ENCODE measurements at regions not wholly inside any gene's neighbourhood (a gene's known extent, or its start where the extent isn't known, plus 50 kb on each side); places are given as distances from the start of the nearest gene placed in this dataset.

DNA sequence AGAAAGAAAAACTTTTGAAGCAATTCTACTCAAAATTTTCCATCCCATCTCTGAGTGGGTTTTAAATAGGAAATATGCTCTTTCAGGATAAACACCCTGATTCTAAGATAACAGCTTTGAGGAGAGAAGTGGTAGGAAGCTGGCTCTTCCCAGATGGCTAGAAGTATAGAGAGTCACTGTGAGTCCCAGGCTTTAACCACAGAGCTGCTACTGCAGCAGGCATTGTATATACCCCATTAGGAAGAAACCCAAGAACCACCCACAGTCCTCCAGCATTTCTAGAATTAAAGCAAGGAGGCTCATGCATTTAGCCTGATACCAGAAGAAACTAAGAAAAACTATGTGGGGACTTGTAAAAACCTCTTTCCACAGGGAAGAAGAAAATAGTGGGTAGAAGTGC, 1405.6 kb upstream of the TENM4 start:
- ChIA-PET POLR2A (ENCODE audit: partially characterized antibody) (no interaction called here), CTCF (ENCODE audit: partially characterized antibody) (interaction anchor here (1.6 kb wide), 1 partner anchor 25 kb away, joined by 3 read pairs; no protein-coding TSS in a partner anchor)
- H2AFZ ChIP-seq (ENCODE audit: low read length): no peak overlapping the region
- no peaks in the 10 kb centered on the region for H3K79me1 ChIP-seq (ENCODE audit: low read depth, low read length)
- TF ChIP-seq JUND (IDR thresholded peaks at IDR 0.05; ENCODE audit: low read length): no peak
- no peak for TF ChIP-seq TAF1 (IDR thresholded peaks at IDR 0.05; ENCODE audit: low read depth, low read length)
- TF ChIP-seq ATF3 (IDR thresholded peaks at IDR 0.05; ENCODE audit: insufficient read depth, low read depth, low read length): no peak
- TF ChIP-seq KDM5A (IDR thresholded peaks at IDR 0.05; ENCODE audit: low read length): no peak
- no peak for TF ChIP-seq EZH2 (IDR thresholded peaks at IDR 0.05; ENCODE audit: low read depth, low read length, severe bottlenecking)
- no peak overlapping the region for H3K27ac ChIP-seq (ENCODE audit: low read depth, low read length)
- no peak overlapping the region for H4K91ac ChIP-seq (replicated peaks; ENCODE audit: insufficient read length, low read length)
- no peak for DNase-seq (ENCODE audit: low read depth in 1 of 2, low spot score in 2 of 2)
- no peak overlapping the region for H2BK120ac ChIP-seq (replicated peaks; ENCODE audit: low read depth, low read length)
- no peak overlapping the region for H3K4me2 ChIP-seq (ENCODE audit: insufficient read depth in 1 of 2, low read depth in 2 of 2, low read length in 2 of 2)
- H3K14ac ChIP-seq (ENCODE audit: insufficient read length): no peak overlapping the region
- H3K56ac ChIP-seq (replicated peaks; ENCODE audit: insufficient read length, low read depth, low read length): no peak overlapping the region
- H3K23me2 ChIP-seq (ENCODE audit: low read depth, low read length): no peaks in the 10 kb centered on the region
- H3K4me3 ChIP-seq (ENCODE audit: extremely low read depth in 1 of 4, insufficient read depth in 2 of 4, low read depth in 3 of 4, low read length in 4 of 4): no peak overlapping the region
- H2BK20ac ChIP-seq (ENCODE audit: low read length): no peak overlapping the region
- no peaks in the 10 kb centered on the region for H3K9me3 ChIP-seq (ENCODE audit: insufficient read depth in 2 of 2, low read depth in 1 of 2, low read length in 1 of 2)
- H4K8ac ChIP-seq (ENCODE audit: extremely low read depth, insufficient read depth, low read length): no peak overlapping the region
- H3K36me3 ChIP-seq (ENCODE audit: control insufficient read depth in 2 of 4, insufficient read depth in 4 of 4, low read length in 3 of 4): no peaks in the 10 kb centered on the region
- no peak overlapping the region for H2BK5ac ChIP-seq (ENCODE audit: low read depth, low read length)
- FAIRE-seq: no peak
- no peak overlapping the region for H3K18ac ChIP-seq (ENCODE audit: extremely low read depth, low read length)
- no peaks in the 10 kb centered on the region for H3K4me1 ChIP-seq (replicated peaks in 1 of 4; ENCODE audit: control insufficient read depth in 3 of 4, insufficient read depth in 4 of 4, low read length in 3 of 4)
- no peak overlapping the region for H3K9ac ChIP-seq (replicated peaks in 1 of 4; ENCODE audit: extremely low read depth in 1 of 4, low read depth in 3 of 4, low read length in 3 of 4)
- H4K20me1 ChIP-seq (replicated peaks in 1 of 2; ENCODE audit: control insufficient read depth in 1 of 2, insufficient read depth in 2 of 2, low read length in 2 of 2): no peaks in the 10 kb centered on the region
- H3K23ac ChIP-seq (ENCODE audit: insufficient read length): no peak overlapping the region
- no peak overlapping the region for H2BK15ac ChIP-seq (ENCODE audit: low read length)
- H2BK12ac ChIP-seq (ENCODE audit: low read depth, low read length): no peak overlapping the region
- H3K79me2 ChIP-seq (ENCODE audit: control insufficient read depth in 1 of 2, insufficient read depth in 2 of 2, low read length in 2 of 2): no peaks in the 10 kb centered on the region
- no peak overlapping the region for H3K4ac ChIP-seq (replicated peaks; ENCODE audit: insufficient read length, low read depth, low read length)
- no peak overlapping the region for H4K5ac ChIP-seq (ENCODE audit: insufficient read length, low read depth, low read length)
- H2AK5ac ChIP-seq (ENCODE audit: low read depth, low read length): no peak overlapping the region
- no peaks in the 10 kb centered on the region for H3K27me3 ChIP-seq (replicated peaks in 1 of 4; ENCODE audit: control insufficient read depth in 3 of 4, extremely low read depth in 1 of 4, insufficient read depth in 3 of 4, low read length in 3 of 4)

Measured in H1 (cell line).